ENCODE measurements at regions not wholly inside any gene's neighbourhood (a gene's known extent, or its start where the extent isn't known, plus 50 kb on each side); places are given as distances from the start of the nearest gene placed in this dataset.

- 14% methylated on average over 25 of the region's 28 CpGs for WGBS (ENCODE audit: insufficient coverage, low coverage, missing lambda C conversion rate)
- no peak for ATAC-seq
- intact Hi-C loops (cut with micrococcal nuclease): no loop called here
- no peak for FAIRE-seq
- no TSS peak for BruUV-seq (replicated peaks)
- Histone ChIP-seq H3K4me1 (replicated peaks in 1 of 2; ENCODE audit: control insufficient read depth in 2 of 2, insufficient read depth in 2 of 2, low read length in 2 of 2) (peaks cover 0 to 34% of the 10 kb centered on the region in 2 experiments; a peak in 2 of 5 replicates), H4K20me1 (replicated peaks; ENCODE audit: control insufficient read depth, insufficient read depth, low read length) (no peaks in the 10 kb centered on the region), H3K36me3 (ENCODE audit: control insufficient read depth, insufficient read depth, low read length) (no peaks in the 10 kb centered on the region), H3K79me2 (ENCODE audit: control insufficient read depth, insufficient read depth, low read length) (no peaks in the 10 kb centered on the region), H3K9ac (ENCODE audit: insufficient read depth in 1 of 2, low read depth in 2 of 2, low read length in 2 of 2) (no peak overlapping the region), H3K9me3 (replicated peaks; ENCODE audit: control insufficient read depth, insufficient read depth, low read depth, low read length) (no peaks in the 10 kb centered on the region), H3K4me2 (ENCODE audit: insufficient read depth, low read length) (no peak overlapping the region), H3K4me3 (no peak overlapping the region), H2AFZ (ENCODE audit: low read depth, low read length) (no peak overlapping the region), H3K9me1 (ENCODE audit: control insufficient read depth, insufficient read depth, low read length) (no peaks in the 10 kb centered on the region), H3K27me3 (ENCODE audit: control insufficient read depth in 2 of 2, insufficient read depth in 2 of 2, low read length in 2 of 2) (peaks cover 60 to 74% of the 10 kb centered on the region in 2 experiments), H3K27ac (ENCODE audit: extremely low read depth, low read depth, low read length) (no peak overlapping the region)
- in situ Hi-C loops (cut with MboI): no loop called here
- CTCF ChIA-PET (ENCODE audit: low intra/inter-chr PET ratio): no interaction called here
- no peak for DNase-seq (ENCODE audit: extremely low read depth in 1 of 4, low spot score in 3 of 4)
- POLR2A ChIA-PET: no interaction called here
- no peak for TF ChIP-seq NELFE (IDR thresholded peaks at IDR 0.05; ENCODE audit: insufficient read depth, insufficient read length)
- TF ChIP-seq EWSR1 (IDR thresholded peaks at IDR 0.05; ENCODE audit: borderline replicate concordance, low read depth, partially characterized antibody): no peak
- TF ChIP-seq NONO (IDR thresholded peaks at IDR 0.05; ENCODE audit: low read depth in 2 of 2, low read length in 1 of 2): no peak
- TF ChIP-seq ATF2 (CRISPR knock-in tag; IDR thresholded peaks at IDR 0.05): no peak
- TF ChIP-seq ZNF280B (CRISPR knock-in tag; IDR thresholded peaks at IDR 0.05): no peak
- no peak for TF ChIP-seq KAT7 (CRISPR knock-in tag; IDR thresholded peaks at IDR 0.05; ENCODE audit: borderline replicate concordance)
- no peak for TF ChIP-seq SPI1 (IDR thresholded peaks at IDR 0.05; ENCODE audit: borderline replicate concordance, low read depth, low read length)
- TF ChIP-seq ETS2 (tag; IDR thresholded peaks at IDR 0.05; ENCODE audit: borderline replicate concordance, poor library complexity, severe bottlenecking): no peak
- no peak for TF ChIP-seq ZBTB17 (CRISPR knock-in tag; IDR thresholded peaks at IDR 0.05)
- TF ChIP-seq ZNF583 (CRISPR knock-in tag; IDR thresholded peaks at IDR 0.05): no peak
- no peak for TF ChIP-seq ZNF79 (CRISPR knock-in tag; IDR thresholded peaks at IDR 0.05; ENCODE audit: low read depth)
- no peak for TF ChIP-seq HDAC1 (IDR thresholded peaks at IDR 0.05)
- no peak for TF ChIP-seq MBD1 (CRISPR knock-in tag; IDR thresholded peaks at IDR 0.05)
- no peak for TF ChIP-seq ZHX1 (conservative IDR thresholded peaks at IDR 0.05; ENCODE audit: low read length)
- TF ChIP-seq TCF15 (CRISPR knock-in tag; IDR thresholded peaks at IDR 0.05): no peak
- no peak for TF ChIP-seq ZNF57 (CRISPR knock-in tag; IDR thresholded peaks at IDR 0.05)
These were observed 95.2 kb downstream of the PRKAB2 start for GRCh38 chr1:147077081-147077480.

Measured in K562 (cell line).